Naive thymus-derived CD4-positive, alpha-beta T cell (primary cell): ENCODE measurements at regions not wholly inside any gene's neighbourhood (a gene's known extent, or its start where the extent isn't known, plus 50 kb on each side); places are given as distances from the start of the nearest gene placed in this dataset.
"Not testable (repeated sequence)": the region's sequence is repeated elsewhere in the genome, so short reads cannot be mapped to it uniquely, and the experiment has no call there.

ENCODE experiments used
- ATAC-seq: fragments of 150-1000 bp; cut with Tn5 transposase; 2 replicates; pipeline ENCODE4 v1.10.0; 2021; ENCODE audit warnings: mild to moderate bottlenecking, moderate library complexity
- CTCF ChIA-PET: fragments of 350-600 bp; sonication (Branson Sonifier 250); formaldehyde crosslinking; loops from one replicate; lab custom pipeline; 2021; ENCODE audit warnings: antibody characterized with exemption; lab: Charles Lee
- POLR2A ChIA-PET: fragments of 350-600 bp; sonication (Branson Sonifier 250); formaldehyde crosslinking; loops from one replicate; lab custom pipeline; 2021; ENCODE audit warnings: antibody characterized with exemption, inconsistent platforms; lab: Charles Lee
- DNase-seq, 9 donors: peaks; one replicate each; pipeline versions ENCODE4 v3.0.0 to v3.0.0-alpha.2; 2020 to 2022; ENCODE audit warnings: mixed read lengths in 1 of 9
- H3K27ac ChIP-seq: one replicate; pipeline ENCODE4 v1.7.0; 2013; ENCODE audit warnings: mild to moderate bottlenecking, low read depth, low read length, moderate library complexity
- H3K27me3 ChIP-seq, 2 donors: one replicate each; pipeline ENCODE4 v1.7.0; 2013; ENCODE audit warnings: low read length in 2 of 2, mild to moderate bottlenecking in 2 of 2, moderate library complexity in 2 of 2; ENCODE audit not compliant: control insufficient read depth in 2 of 2, insufficient read depth in 2 of 2
- H3K36me3 ChIP-seq, 3 experiments: 1 replicate in 2 of 3; 2 replicates in 1 of 3; pipeline ENCODE4 v1.7.0; 2013; ENCODE audit warnings: low read length in 3 of 3, mild to moderate bottlenecking in 3 of 3, moderate library complexity in 1 of 3; ENCODE audit not compliant: insufficient read depth in 3 of 3, control insufficient read depth in 2 of 3
- H3K4me1 ChIP-seq, 2 donors: one replicate each; pipeline ENCODE4 v1.7.0; 2013; ENCODE audit warnings: low read length in 2 of 2, mild to moderate bottlenecking in 2 of 2, moderate library complexity in 1 of 2; ENCODE audit not compliant: control insufficient read depth in 2 of 2, insufficient read depth in 2 of 2
- H3K4me3 ChIP-seq: 2 replicates; pipeline ENCODE4 v1.7.0; 2013; ENCODE audit warnings: mild to moderate bottlenecking, low read length
- H3K9me3 ChIP-seq, 3 experiments: 1 replicate in 2 of 3; 2 replicates in 1 of 3; pipeline ENCODE4 v1.7.0; 2013; ENCODE audit warnings: low read length in 3 of 3; ENCODE audit not compliant: control insufficient read depth in 2 of 3
- H3K27ac Mint-ChIP-seq, 9 donors: one replicate each; pipeline ENCODE4 v1.8.0; 2020 to 2022; ENCODE audit warnings: mixed read lengths in 9 of 9, mild to moderate bottlenecking in 8 of 9, moderate library complexity in 5 of 9, inconsistent platforms in 2 of 9
- H3K27me3 Mint-ChIP-seq, 5 donors: one replicate each; pipeline ENCODE4 v1.8.0; 2021 to 2022; ENCODE audit warnings: mixed read lengths in 5 of 5, mild to moderate bottlenecking in 1 of 5
- H3K36me3 Mint-ChIP-seq, 5 donors: one replicate each; pipeline ENCODE4 v1.8.0; 2020 to 2022; ENCODE audit warnings: mixed read lengths in 5 of 5, mild to moderate bottlenecking in 3 of 5, inconsistent platforms in 1 of 5
- H3K4me1 Mint-ChIP-seq, 7 donors: one replicate each; pipeline ENCODE4 v1.8.0; 2020 to 2022; ENCODE audit warnings: mixed read lengths in 7 of 7, mild to moderate bottlenecking in 3 of 7, inconsistent platforms in 1 of 7
- H3K4me3 Mint-ChIP-seq, 10 donors: one replicate each; pipeline ENCODE4 v1.8.0; 2020 to 2022; ENCODE audit warnings: mild to moderate bottlenecking in 10 of 10, mixed read lengths in 10 of 10, moderate library complexity in 6 of 10, inconsistent platforms in 2 of 10
- H3K9me3 Mint-ChIP-seq, 11 donors: one replicate each; pipeline ENCODE4 v1.8.0; 2020 to 2022; ENCODE audit warnings: mixed read lengths in 11 of 11, mild to moderate bottlenecking in 4 of 11, inconsistent platforms in 1 of 11, moderate library complexity in 1 of 11
- intact Hi-C, 2 donors: fragments of 100-400 bp; cut with micrococcal nuclease; formaldehyde crosslinking; loops; one replicate each; pipeline ENCODE4 v1.15.1; 2023

- Histone ChIP-seq H3K36me3 (no peaks in the 10 kb centered on the region), H3K4me1 (no peaks in the 10 kb centered on the region), H3K27ac (no peak overlapping the region), H3K4me3 (no peak overlapping the region), H3K9me3 (no peaks in the 10 kb centered on the region), H3K27me3 (no peaks in the 10 kb centered on the region)
- H3K27me3 Mint-ChIP-seq, result peaks cover 19 to 35% (median 26%) of the 10 kb centered on the region in 5 donors
- no peak overlapping the region for H3K27ac Mint-ChIP-seq
- intact Hi-C loops, result no loop called here
- H3K36me3 Mint-ChIP-seq, result no peaks in the 10 kb centered on the region
- DNase-seq, result no peak
- no peak for ATAC-seq
- ChIA-PET POLR2A (no interaction called here), CTCF (no interaction called here)
- peaks cover 0 to 2% (median 0%) of the 10 kb centered on the region in 11 donors for H3K9me3 Mint-ChIP-seq
- no peak overlapping the region for H3K4me3 Mint-ChIP-seq
- H3K4me1 Mint-ChIP-seq, result no peaks in the 10 kb centered on the region
Observed at GRCh38 chr9:90526386-90526785, 116.2 kb downstream of the DIRAS2 start.

DNA sequence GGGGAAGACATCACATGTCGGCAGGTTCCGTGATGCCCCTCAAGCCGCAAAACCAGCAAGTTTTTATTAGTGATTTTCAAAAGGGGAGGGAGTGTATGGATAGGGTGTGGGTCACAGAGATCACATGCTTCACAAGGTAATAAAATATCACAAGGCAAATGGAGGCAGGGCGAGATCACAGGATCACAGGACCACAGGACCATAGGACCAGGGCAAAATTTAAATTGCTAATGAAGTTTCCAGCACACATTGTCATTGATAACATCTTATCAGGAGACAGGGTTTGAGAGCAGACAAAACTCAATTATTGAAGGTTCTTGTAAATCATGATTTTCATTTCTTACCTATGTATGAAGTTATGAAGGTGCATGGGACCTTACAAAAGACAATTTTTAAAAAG lies 106.5 kb downstream of the DIRAS2 start:
- ATAC-seq, H3K9me3 Mint-ChIP-seq, H3K27ac Mint-ChIP-seq, CTCF ChIA-PET, H3K36me3 Mint-ChIP-seq, H3K4me3 ChIP-seq, H3K4me3 Mint-ChIP-seq, H3K27ac ChIP-seq, H3K4me1 Mint-ChIP-seq, POLR2A ChIA-PET, H3K27me3 ChIP-seq, DNase-seq, H3K9me3 ChIP-seq, H3K36me3 ChIP-seq, H3K4me1 ChIP-seq, intact Hi-C loops: not testable (repeated sequence)
- H3K27me3 Mint-ChIP-seq, result peaks cover 27 to 59% (median 56%) of the 10 kb centered on the region in 5 donors

DNA sequence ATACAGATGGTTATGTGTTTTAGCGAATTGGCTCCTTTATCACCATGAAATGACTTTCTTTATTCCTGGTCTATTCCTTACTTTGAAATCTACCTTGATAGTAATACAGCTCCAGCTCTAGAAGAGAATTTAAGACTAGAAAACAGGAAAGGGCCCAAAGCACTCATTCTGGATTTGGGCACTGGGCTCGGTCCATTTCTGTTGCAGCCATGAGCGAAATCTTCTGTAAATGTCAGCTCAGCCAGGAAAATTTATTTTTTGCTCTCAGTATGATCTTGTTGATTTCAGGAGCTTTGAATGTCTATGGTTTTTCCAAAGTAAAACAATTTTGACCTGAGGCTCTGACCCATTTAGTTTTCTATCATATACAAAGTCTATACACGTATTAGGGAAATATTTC lies 104.1 kb downstream of the DIRAS2 start:
- CTCF ChIA-PET, result interaction anchor here (0.6 kb wide), 1 partner anchor 1380 kb away, joined by 3 read pairs; no protein-coding TSS in a partner anchor
- intact Hi-C loops, result no loop called here
- H3K27ac Mint-ChIP-seq, result no peak overlapping the region
- no peaks in the 10 kb centered on the region for H3K9me3 ChIP-seq
- H3K4me3 Mint-ChIP-seq, result no peak overlapping the region
- H3K27me3 ChIP-seq, result peaks cover 0 to 4% of the 10 kb centered on the region in 2 donors
- H3K4me1 Mint-ChIP-seq, result no peaks in the 10 kb centered on the region
- no peaks in the 10 kb centered on the region for H3K36me3 ChIP-seq
- peaks cover 0 to 2% (median 0%) of the 10 kb centered on the region in 11 donors for H3K9me3 Mint-ChIP-seq
- POLR2A ChIA-PET, result no interaction called here
- DNase-seq (no peak), ATAC-seq (no peak)
- peaks cover 24 to 46% (median 36%) of the 10 kb centered on the region in 5 donors for H3K27me3 Mint-ChIP-seq
- H3K27ac ChIP-seq, result no peak overlapping the region
- no peaks in the 10 kb centered on the region for H3K4me1 ChIP-seq
- no peaks in the 10 kb centered on the region for H3K36me3 Mint-ChIP-seq
- no peak overlapping the region for H3K4me3 ChIP-seq

GRCh38 chr9:90539286-90539685 lies 103.3 kb downstream of the DIRAS2 start:
- intact Hi-C loops, result no loop called here
- Mint-ChIP-seq H3K4me3 (no peak overlapping the region), H3K27ac (no peak overlapping the region), H3K36me3 (no peaks in the 10 kb centered on the region), H3K4me1 (no peaks in the 10 kb centered on the region), H3K27me3 (peaks cover 23 to 43% (median 32%) of the 10 kb centered on the region in 5 donors), H3K9me3 (peaks cover 0 to 2% (median 0%) of the 10 kb centered on the region in 11 donors)
- no peaks in the 10 kb centered on the region for H3K4me1 ChIP-seq
- H3K27me3 ChIP-seq, result peaks cover 0 to 4% of the 10 kb centered on the region in 2 donors
- no peaks in the 10 kb centered on the region for H3K36me3 ChIP-seq
- CTCF ChIA-PET, result interaction anchor here (0.6 kb wide), 1 partner anchor 1379 kb away, joined by 3 read pairs; no protein-coding TSS in a partner anchor
- no peaks in the 10 kb centered on the region for H3K9me3 ChIP-seq
- ATAC-seq (no peak), DNase-seq (no peak)
- POLR2A ChIA-PET, result no interaction called here
- H3K27ac ChIP-seq, result no peak overlapping the region
- no peak overlapping the region for H3K4me3 ChIP-seq

DNA sequence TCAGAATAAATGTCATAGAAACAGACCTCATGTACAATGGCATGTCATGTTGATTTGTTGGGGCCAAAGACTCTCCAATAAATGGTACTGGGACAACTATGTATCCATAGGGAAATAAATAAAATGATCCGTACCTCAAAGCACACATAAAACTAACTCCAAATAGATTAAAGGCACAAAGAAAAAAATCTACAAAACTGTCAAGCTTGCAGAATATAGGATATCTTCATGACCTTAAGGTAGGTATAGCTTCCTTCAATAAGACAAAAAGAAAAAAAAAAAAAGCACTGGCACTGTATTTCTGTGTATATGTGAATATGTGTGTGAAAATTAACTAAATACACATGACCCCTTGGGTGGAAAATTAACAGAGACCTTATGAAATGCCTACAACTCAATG lies 101.9 kb downstream of the DIRAS2 start:
- no peak for ATAC-seq
- Mint-ChIP-seq H3K4me1 (no peaks in the 10 kb centered on the region), H3K27me3 (peaks cover 14 to 42% (median 34%) of the 10 kb centered on the region in 5 donors), H3K36me3 (no peaks in the 10 kb centered on the region), H3K4me3 (no peak overlapping the region), H3K9me3 (peaks cover 0 to 2% (median 0%) of the 10 kb centered on the region in 11 donors), H3K27ac (no peak overlapping the region)
- DNase-seq, result no peak
- peaks cover 0 to 4% of the 10 kb centered on the region in 2 donors for H3K27me3 ChIP-seq
- no peaks in the 10 kb centered on the region for H3K4me1 ChIP-seq
- ChIA-PET POLR2A (no interaction called here), CTCF (no interaction called here)
- H3K27ac ChIP-seq, result no peak overlapping the region
- no peaks in the 10 kb centered on the region for H3K9me3 ChIP-seq
- intact Hi-C loops, result no loop called here
- H3K36me3 ChIP-seq, result no peaks in the 10 kb centered on the region
- no peak overlapping the region for H3K4me3 ChIP-seq

DNA sequence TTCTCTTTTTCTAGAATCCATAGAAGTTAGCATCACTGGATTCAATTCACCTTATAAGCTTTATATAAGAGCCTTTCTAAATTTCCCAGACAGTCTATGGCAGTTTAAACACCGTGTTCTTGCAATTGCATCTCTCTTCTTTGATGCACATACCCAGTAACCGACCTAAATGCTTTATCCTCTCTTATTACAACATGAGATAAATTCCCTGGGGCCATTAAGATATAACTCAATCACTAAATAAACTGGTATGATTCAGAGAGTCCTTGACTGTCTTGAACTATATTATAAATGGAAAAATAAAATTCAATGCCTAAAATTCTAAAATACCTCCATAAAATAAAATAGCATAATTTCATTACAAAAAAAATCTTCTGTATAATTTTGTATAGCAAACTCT lies 98.1 kb downstream of the DIRAS2 start:
- H3K27ac ChIP-seq, result no peak overlapping the region
- H3K36me3 ChIP-seq, result no peaks in the 10 kb centered on the region
- Mint-ChIP-seq H3K27me3 (peaks cover 7 to 32% (median 18%) of the 10 kb centered on the region in 5 donors), H3K4me1 (no peaks in the 10 kb centered on the region), H3K27ac (no peak overlapping the region), H3K4me3 (no peak overlapping the region), H3K36me3 (peaks cover 0 to 7% (median 0%) of the 10 kb centered on the region in 5 donors), H3K9me3 (peaks cover 0 to 15% (median 7%) of the 10 kb centered on the region in 11 donors)
- DNase-seq (no peak), ATAC-seq (no peak)
- H3K4me3 ChIP-seq, result no peak overlapping the region
- POLR2A ChIA-PET, result no interaction called here
- H3K4me1 ChIP-seq, result no peaks in the 10 kb centered on the region
- H3K9me3 ChIP-seq, result peaks cover 0 to 4% (median 0%) of the 10 kb centered on the region in 3 experiments
- H3K27me3 ChIP-seq, result peaks cover 0 to 4% of the 10 kb centered on the region in 2 donors
- CTCF ChIA-PET, result interaction anchor here (0.5 kb wide), 1 partner anchor 232 kb away, joined by 3 read pairs; no protein-coding TSS in a partner anchor
- intact Hi-C loops, result no loop called here

DNA sequence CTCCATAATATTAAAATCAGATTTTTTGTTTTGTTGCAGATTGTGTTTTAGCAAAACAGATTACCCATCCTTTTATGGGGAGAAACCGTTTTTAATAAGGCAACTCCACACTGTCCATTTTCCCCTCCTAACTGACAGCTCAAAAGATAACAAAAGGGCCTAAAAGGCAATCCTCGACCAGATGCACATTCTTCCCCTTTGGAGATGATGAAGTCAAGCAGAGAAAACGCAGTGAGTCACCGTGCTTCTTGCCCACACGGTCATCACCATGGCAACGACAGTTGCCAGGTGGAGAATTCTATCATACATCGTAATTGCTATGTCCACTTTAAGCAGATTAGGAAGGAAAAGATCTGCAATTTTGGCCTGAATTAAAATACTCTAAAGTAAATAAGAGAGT lies 96.4 kb downstream of the DIRAS2 start:
- Histone ChIP-seq H3K4me3 (no peak overlapping the region), H3K36me3 (no peaks in the 10 kb centered on the region), H3K27me3 (no peaks in the 10 kb centered on the region), H3K9me3 (peaks cover 0 to 4% (median 0%) of the 10 kb centered on the region in 3 experiments), H3K27ac (no peak overlapping the region), H3K4me1 (no peaks in the 10 kb centered on the region)
- ChIA-PET POLR2A (no interaction called here), CTCF (no interaction called here)
- Mint-ChIP-seq H3K4me3 (no peak overlapping the region), H3K9me3 (peaks cover 0 to 20% (median 7%) of the 10 kb centered on the region in 11 donors), H3K27me3 (peaks cover 10 to 28% (median 15%) of the 10 kb centered on the region in 5 donors), H3K4me1 (no peaks in the 10 kb centered on the region), H3K27ac (no peak overlapping the region), H3K36me3 (peaks cover 0 to 10% (median 0%) of the 10 kb centered on the region in 5 donors)
- intact Hi-C loops, result no loop called here
- ATAC-seq (no peak), DNase-seq (no peak)
